GM12878 (cell line): ENCODE measurements at regions not wholly inside any gene's neighbourhood (a gene's known extent, or its start where the extent isn't known, plus 50 kb on each side); places are given as distances from the start of the nearest gene placed in this dataset.

Experiments used
- ASH2L ChIP-seq: fragments of 300-600, 200-600 bp; sonication (generic); IDR thresholded peaks from 2 replicates; pipeline ENCODE4 v1.6.1; 2017; ENCODE audit warnings: low read depth, mild to moderate bottlenecking, borderline replicate concordance
- CREB1 ChIP-seq: IDR thresholded peaks from 2 replicates; pipeline ENCODE4 v1.6.1; 2012; ENCODE audit warnings: low read depth, mild to moderate bottlenecking, inconsistent platforms
- IKZF1 ChIP-seq: fragments of 450-650 bp; conservative IDR thresholded peaks from 2 replicates; pipeline ENCODE4 v1.6.1; 2017; ENCODE audit warnings: antibody characterized with exemption, mild to moderate bottlenecking
- TAF1 ChIP-seq: IDR thresholded peaks from 2 replicates; pipeline ENCODE4 v1.6.1; 2011; ENCODE audit warnings: mild to moderate bottlenecking, low read depth, low read length, borderline replicate concordance
- ZNF207 ChIP-seq: fragments of 450-650 bp; IDR thresholded peaks from 2 replicates; pipeline ENCODE4 v1.6.1; 2014; ENCODE audit warnings: antibody characterized with exemption, mild to moderate bottlenecking, borderline replicate concordance
- TF ChIP-seq, protein P1 (sequence below): fragments of 450-650 bp; IDR thresholded peaks from 2 replicates; pipeline ENCODE4 v1.6.1; 2017; ENCODE audit warnings: low read depth, mild to moderate bottlenecking, moderate library complexity
- TF ChIP-seq, protein P2 (sequence below): fragments of 450-650 bp; IDR thresholded peaks from 2 replicates; pipeline ENCODE4 v1.6.1; 2018; ENCODE audit warnings: mild to moderate bottlenecking, low read depth, moderate library complexity; ENCODE audit not compliant: partially characterized antibody
- TF ChIP-seq, protein P3 (sequence below): IDR thresholded peaks from 2 replicates; pipeline ENCODE4 v1.6.1; 2012; ENCODE audit warnings: improper control_type of control experiment, low read depth, low read length; ENCODE audit not compliant: insufficient replicate concordance
- TF ChIP-seq, protein P4 (sequence below): IDR thresholded peaks from 2 replicates; pipeline ENCODE4 v1.6.1; 2011; ENCODE audit warnings: borderline replicate concordance, low read depth, mild to moderate bottlenecking, moderate library complexity, mixed read lengths, low read length; ENCODE audit not compliant: insufficient read depth; ENCODE audit errors: extremely low read length

DNA sequence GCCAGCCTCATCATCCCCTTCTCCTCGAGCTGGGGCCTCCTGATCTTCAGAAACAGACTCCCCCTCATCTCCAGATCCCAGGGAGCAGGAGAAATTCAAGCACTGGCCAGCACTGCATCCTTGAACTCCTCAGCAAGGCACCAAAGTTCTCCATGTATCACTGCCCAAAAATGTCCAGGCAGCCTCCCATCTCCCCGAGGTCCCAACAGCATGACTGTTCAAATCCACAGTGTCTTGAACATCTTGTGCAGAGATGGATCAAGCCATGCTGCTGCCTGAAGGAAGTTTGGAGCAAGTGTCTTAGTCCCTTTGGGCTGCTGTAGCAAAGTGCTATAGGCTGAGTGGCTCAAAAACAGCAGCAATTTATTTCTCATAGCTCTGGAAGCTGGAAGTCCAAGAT lies 115.5 kb upstream of the GALNT17 start (continued):
- TF ChIP-seq ZNF207 (no peak), TAF1 (no peak), IKZF1 (no peak), ASH2L (no peak), CREB1 (no peak)
- TF ChIP-seq, protein P1, sequence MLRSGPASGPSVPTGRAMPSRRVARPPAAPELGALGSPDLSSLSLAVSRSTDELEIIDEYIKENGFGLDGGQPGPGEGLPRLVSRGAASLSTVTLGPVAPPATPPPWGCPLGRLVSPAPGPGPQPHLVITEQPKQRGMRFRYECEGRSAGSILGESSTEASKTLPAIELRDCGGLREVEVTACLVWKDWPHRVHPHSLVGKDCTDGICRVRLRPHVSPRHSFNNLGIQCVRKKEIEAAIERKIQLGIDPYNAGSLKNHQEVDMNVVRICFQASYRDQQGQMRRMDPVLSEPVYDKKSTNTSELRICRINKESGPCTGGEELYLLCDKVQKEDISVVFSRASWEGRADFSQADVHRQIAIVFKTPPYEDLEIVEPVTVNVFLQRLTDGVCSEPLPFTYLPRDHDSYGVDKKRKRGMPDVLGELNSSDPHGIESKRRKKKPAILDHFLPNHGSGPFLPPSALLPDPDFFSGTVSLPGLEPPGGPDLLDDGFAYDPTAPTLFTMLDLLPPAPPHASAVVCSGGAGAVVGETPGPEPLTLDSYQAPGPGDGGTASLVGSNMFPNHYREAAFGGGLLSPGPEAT = no peak
- TF ChIP-seq, protein P2, sequence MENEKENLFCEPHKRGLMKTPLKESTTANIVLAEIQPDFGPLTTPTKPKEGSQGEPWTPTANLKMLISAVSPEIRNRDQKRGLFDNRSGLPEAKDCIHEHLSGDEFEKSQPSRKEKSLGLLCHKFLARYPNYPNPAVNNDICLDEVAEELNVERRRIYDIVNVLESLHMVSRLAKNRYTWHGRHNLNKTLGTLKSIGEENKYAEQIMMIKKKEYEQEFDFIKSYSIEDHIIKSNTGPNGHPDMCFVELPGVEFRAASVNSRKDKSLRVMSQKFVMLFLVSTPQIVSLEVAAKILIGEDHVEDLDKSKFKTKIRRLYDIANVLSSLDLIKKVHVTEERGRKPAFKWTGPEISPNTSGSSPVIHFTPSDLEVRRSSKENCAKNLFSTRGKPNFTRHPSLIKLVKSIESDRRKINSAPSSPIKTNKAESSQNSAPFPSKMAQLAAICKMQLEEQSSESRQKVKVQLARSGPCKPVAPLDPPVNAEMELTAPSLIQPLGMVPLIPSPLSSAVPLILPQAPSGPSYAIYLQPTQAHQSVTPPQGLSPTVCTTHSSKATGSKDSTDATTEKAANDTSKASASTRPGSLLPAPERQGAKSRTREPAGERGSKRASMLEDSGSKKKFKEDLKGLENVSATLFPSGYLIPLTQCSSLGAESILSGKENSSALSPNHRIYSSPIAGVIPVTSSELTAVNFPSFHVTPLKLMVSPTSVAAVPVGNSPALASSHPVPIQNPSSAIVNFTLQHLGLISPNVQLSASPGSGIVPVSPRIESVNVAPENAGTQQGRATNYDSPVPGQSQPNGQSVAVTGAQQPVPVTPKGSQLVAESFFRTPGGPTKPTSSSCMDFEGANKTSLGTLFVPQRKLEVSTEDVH = no peak
- TF ChIP-seq, protein P3, sequence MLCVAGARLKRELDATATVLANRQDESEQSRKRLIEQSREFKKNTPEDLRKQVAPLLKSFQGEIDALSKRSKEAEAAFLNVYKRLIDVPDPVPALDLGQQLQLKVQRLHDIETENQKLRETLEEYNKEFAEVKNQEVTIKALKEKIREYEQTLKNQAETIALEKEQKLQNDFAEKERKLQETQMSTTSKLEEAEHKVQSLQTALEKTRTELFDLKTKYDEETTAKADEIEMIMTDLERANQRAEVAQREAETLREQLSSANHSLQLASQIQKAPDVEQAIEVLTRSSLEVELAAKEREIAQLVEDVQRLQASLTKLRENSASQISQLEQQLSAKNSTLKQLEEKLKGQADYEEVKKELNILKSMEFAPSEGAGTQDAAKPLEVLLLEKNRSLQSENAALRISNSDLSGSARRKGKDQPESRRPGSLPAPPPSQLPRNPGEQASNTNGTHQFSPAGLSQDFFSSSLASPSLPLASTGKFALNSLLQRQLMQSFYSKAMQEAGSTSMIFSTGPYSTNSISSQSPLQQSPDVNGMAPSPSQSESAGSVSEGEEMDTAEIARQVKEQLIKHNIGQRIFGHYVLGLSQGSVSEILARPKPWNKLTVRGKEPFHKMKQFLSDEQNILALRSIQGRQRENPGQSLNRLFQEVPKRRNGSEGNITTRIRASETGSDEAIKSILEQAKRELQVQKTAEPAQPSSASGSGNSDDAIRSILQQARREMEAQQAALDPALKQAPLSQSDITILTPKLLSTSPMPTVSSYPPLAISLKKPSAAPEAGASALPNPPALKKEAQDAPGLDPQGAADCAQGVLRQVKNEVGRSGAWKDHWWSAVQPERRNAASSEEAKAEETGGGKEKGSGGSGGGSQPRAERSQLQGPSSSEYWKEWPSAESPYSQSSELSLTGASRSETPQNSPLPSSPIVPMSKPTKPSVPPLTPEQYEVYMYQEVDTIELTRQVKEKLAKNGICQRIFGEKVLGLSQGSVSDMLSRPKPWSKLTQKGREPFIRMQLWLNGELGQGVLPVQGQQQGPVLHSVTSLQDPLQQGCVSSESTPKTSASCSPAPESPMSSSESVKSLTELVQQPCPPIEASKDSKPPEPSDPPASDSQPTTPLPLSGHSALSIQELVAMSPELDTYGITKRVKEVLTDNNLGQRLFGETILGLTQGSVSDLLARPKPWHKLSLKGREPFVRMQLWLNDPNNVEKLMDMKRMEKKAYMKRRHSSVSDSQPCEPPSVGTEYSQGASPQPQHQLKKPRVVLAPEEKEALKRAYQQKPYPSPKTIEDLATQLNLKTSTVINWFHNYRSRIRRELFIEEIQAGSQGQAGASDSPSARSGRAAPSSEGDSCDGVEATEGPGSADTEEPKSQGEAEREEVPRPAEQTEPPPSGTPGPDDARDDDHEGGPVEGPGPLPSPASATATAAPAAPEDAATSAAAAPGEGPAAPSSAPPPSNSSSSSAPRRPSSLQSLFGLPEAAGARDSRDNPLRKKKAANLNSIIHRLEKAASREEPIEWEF = no peak
- TF ChIP-seq, protein P4, sequence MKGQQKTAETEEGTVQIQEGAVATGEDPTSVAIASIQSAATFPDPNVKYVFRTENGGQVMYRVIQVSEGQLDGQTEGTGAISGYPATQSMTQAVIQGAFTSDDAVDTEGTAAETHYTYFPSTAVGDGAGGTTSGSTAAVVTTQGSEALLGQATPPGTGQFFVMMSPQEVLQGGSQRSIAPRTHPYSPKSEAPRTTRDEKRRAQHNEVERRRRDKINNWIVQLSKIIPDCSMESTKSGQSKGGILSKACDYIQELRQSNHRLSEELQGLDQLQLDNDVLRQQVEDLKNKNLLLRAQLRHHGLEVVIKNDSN = no peak
- TF ChIP-seq, all 136 proteins: peak for 0
